ENCODE measurements at regions not wholly inside any gene's neighbourhood (a gene's known extent, or its start where the extent isn't known, plus 50 kb on each side); places are given as distances from the start of the nearest gene placed in this dataset.

GRCh38 chr13:107680115-107680514, 535.2 kb downstream of the LIG4 start:
- Mint-ChIP-seq H3K27me3 (ENCODE audit: low read depth) (no peaks in the 10 kb centered on the region), H3K27ac (ENCODE audit: unreplicated experiment) (no peak overlapping the region), H3K9me3 (no peaks in the 10 kb centered on the region), H3K36me3 (ENCODE audit: low read depth) (no peaks in the 10 kb centered on the region), H3K4me1 (no peaks in the 10 kb centered on the region), H3K4me3 (no peak overlapping the region)
- no peak for DNase-seq (ENCODE audit: low read depth, low spot score)
- TF ChIP-seq, protein P1, sequence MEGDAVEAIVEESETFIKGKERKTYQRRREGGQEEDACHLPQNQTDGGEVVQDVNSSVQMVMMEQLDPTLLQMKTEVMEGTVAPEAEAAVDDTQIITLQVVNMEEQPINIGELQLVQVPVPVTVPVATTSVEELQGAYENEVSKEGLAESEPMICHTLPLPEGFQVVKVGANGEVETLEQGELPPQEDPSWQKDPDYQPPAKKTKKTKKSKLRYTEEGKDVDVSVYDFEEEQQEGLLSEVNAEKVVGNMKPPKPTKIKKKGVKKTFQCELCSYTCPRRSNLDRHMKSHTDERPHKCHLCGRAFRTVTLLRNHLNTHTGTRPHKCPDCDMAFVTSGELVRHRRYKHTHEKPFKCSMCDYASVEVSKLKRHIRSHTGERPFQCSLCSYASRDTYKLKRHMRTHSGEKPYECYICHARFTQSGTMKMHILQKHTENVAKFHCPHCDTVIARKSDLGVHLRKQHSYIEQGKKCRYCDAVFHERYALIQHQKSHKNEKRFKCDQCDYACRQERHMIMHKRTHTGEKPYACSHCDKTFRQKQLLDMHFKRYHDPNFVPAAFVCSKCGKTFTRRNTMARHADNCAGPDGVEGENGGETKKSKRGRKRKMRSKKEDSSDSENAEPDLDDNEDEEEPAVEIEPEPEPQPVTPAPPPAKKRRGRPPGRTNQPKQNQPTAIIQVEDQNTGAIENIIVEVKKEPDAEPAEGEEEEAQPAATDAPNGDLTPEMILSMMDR (conservative IDR thresholded peaks at IDR 0.05): no peak

GRCh38 chr13:107678075-107678689, 537.2 kb downstream of the LIG4 start:
- no peak for DNase-seq (ENCODE audit: low read depth, low spot score)
- Mint-ChIP-seq H3K4me3 (no peak overlapping the region), H3K27me3 (ENCODE audit: low read depth) (no peaks in the 10 kb centered on the region), H3K27ac (ENCODE audit: unreplicated experiment) (no peak overlapping the region), H3K4me1 (no peaks in the 10 kb centered on the region), H3K36me3 (ENCODE audit: low read depth) (no peaks in the 10 kb centered on the region), H3K9me3 (no peaks in the 10 kb centered on the region)
- TF ChIP-seq, protein P1 (conservative IDR thresholded peaks at IDR 0.05): peak; percentile 37

GRCh38 chr13:107675847-107676550, 539.3 kb downstream of the LIG4 start:
- no peaks in the 10 kb centered on the region for H3K4me1 Mint-ChIP-seq
- no peak for DNase-seq (ENCODE audit: low read depth, low spot score)
- no peak overlapping the region for H3K4me3 Mint-ChIP-seq
- H3K36me3 Mint-ChIP-seq (ENCODE audit: low read depth): no peaks in the 10 kb centered on the region
- TF ChIP-seq, protein P1 (conservative IDR thresholded peaks at IDR 0.05): no peak
- H3K27me3 Mint-ChIP-seq (ENCODE audit: low read depth): no peaks in the 10 kb centered on the region
- H3K9me3 Mint-ChIP-seq: no peaks in the 10 kb centered on the region
- H3K27ac Mint-ChIP-seq (ENCODE audit: unreplicated experiment): no peak overlapping the region

DNA sequence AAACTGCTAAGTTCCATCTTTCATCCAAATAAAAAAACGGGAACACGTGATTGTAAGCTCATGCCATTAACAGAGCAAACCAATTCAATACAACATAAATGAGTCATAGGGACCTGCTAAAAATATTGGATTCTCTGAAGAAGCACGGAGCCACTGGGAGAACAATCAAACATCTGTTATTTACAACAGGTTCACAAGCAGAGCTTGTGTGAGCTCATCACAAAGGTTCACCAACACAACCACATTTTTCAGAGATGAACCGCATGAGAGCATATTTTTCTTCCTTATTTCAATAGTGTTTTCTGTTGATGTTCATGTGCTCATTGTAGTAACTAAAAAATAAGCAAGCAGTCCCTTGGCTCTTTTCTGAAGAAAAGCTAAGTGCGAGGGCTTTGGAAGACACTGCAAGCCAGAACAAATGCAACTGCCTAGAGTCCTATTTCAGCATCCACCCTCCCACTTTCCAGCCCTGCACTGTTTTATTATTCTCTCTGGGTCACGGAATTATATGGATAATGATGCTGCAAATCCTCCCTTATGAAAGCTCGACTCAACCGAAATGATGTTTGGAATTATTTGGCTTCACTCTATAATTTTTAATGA, 545.8 kb downstream of the LIG4 start:
- TF ChIP-seq, protein P1 (conservative IDR thresholded peaks at IDR 0.05): no peak
- Mint-ChIP-seq H3K4me1 (peaks cover 10% of the 10 kb centered on the region), H3K36me3 (ENCODE audit: low read depth) (no peaks in the 10 kb centered on the region), H3K9me3 (peaks cover 3% of the 10 kb centered on the region), H3K27ac (ENCODE audit: unreplicated experiment) (no peak overlapping the region), H3K27me3 (ENCODE audit: low read depth) (no peaks in the 10 kb centered on the region), H3K4me3 (no peak overlapping the region)
- DNase-seq (ENCODE audit: low read depth, low spot score): no peak

- Mint-ChIP-seq H3K4me1 (peaks cover 10% of the 10 kb centered on the region), H3K27me3 (ENCODE audit: low read depth) (no peaks in the 10 kb centered on the region), H3K9me3 (peaks cover 11% of the 10 kb centered on the region), H3K4me3 (no peak overlapping the region), H3K36me3 (ENCODE audit: low read depth) (no peaks in the 10 kb centered on the region), H3K27ac (ENCODE audit: unreplicated experiment) (no peak overlapping the region)
- DNase-seq (ENCODE audit: low read depth, low spot score): no peak
- TF ChIP-seq, protein P1 (conservative IDR thresholded peaks at IDR 0.05): no peak
These were observed 549.3 kb downstream of the LIG4 start for GRCh38 chr13:107665926-107666458.

All from neural crest cell (in vitro differentiated cells).